G401.6 (cell line): ENCODE measurements at regions not wholly inside any gene's neighbourhood (a gene's known extent, or its start where the extent isn't known, plus 50 kb on each side); places are given as distances from the start of the nearest gene placed in this dataset.

Experiments
- FAIRE-seq: peaks from 2 replicates; lab custom pipeline; 2012; peaks lifted over from hg19 to GRCh38; lab: Jason Lieb, UNC

DNA sequence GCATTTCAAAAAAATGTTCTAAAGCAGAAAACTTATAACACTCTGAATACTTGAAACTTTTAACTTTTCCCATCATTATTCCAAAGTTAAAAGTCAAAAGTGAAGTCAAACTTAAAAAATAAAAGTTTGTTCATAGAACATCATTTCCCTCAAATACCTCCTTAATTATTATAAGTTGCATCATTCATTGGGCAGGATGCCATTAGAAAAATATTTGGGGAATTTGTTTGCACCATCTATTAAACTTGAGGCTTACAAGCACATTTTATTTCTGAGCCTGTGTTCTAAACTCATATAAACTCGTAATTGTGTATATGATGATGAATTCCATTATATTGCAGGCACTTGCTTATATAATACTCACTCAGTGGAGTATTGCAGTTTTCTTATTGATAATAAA lies 588.0 kb upstream of the NRXN1 start:
- no peak for FAIRE-seq

DNA sequence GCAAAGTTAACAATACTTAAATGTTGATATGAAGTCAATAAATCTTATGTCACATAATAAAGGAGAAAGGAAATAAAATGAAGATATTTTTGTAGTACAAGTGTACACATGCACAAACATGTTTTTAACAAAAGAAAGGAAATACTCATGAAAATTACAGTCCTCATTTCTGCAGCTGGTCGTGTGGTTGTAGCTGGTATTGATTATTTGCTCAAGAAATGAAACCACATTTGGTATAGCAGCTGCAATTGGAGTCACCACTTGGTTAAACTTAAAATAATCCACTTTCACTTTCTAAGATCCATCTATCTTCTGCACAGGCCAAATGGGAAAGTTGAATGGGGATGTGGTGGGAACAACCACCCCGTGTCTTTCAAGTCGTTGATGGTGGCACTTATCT lies 580.5 kb upstream of the NRXN1 start:
- no peak for FAIRE-seq

DNA sequence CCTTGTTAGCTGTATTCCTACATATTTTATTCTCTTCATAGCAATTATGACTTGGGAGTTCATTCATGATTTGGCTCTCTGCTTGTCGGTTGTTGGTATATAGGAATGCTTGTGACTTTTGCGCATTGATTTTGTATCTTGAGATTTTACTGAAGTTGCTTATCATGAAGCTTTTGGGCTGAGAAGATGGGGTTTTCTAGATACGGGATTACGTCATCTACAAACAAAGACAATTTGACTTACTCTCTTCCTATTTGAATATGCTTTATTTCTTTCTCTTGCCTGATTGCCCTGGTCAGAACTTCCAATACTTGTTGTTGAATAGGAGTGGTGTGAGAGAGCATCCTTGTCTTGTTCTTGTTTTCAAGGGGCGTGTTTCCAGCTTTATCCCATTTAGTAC lies 569.8 kb upstream of the NRXN1 start:
- no peak for FAIRE-seq

- no peak for FAIRE-seq
These were observed 565.2 kb upstream of the NRXN1 start for GRCh38 chr2:51597086-51597485.

DNA sequence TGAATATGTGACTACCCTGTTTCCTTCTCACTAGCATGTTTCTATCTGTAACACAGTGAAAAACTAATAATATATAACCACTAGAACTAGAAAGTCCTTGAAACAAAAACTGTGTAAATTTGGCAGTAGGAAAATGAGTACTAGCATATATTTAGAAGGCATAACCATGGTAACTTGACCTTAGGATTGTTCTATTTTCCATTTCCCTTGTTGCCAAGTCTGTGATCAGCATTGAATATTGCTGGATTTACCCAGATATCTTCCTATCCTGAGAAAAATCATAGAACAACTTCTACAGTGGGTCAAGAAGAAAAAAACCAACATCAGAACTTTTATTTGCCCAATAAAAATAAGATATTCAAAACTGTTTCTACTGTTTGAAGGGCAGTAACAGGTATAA lies 563.9 kb upstream of the NRXN1 start:
- no peak for FAIRE-seq

DNA sequence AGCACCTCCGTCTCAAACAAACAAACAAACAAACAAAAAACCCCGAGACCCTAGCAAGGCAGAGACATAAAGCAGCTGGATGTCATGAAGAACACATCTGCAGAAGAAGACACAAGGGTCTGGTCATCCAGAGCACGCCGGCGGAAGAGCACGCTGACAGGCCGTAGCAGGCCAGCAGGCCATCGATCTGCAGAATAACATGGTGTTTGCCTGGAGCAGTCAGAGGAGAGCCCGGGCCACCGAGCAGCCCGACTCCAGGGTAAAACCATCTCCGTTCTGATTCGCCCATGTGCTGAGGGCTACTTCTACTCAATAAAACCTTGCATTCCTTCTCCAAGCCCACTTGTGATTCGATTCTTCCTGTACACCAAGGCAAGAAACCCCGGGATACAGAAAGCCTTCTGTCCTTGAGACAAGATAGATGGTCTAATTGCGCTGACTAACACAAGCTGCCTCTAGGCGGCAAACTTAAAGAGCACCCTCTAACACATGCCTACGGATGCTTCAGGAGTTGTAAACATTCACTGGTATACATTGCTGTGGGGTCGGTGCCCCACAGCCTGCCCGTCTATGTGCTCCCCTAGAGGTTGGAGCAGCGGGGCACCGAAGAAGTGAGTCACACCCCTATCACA lies 549.8 kb upstream of the NRXN1 start:
- FAIRE-seq = no peak

GRCh38 chr2:51579412-51579811 lies 547.5 kb upstream of the NRXN1 start:
- FAIRE-seq = no peak

DNA sequence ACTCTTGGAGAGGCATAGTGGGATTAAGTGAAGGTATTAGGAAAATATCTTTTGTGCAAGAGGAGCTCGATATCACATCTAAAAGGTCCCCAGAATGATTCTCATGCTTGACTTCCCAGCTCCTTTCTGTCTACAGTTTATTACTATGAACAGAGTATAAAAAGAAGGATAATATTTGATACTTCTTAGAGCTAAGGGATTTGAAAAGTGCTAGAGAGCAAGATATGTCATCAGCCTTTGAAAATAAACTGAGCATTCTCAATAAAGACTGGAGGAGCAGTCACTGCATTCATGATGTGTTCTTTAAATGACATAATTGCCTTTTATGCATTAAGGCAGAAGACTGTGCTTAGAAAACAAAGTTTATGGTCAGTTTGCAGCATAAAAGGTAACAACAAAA lies 543.2 kb upstream of the NRXN1 start:
- no peak for FAIRE-seq

DNA sequence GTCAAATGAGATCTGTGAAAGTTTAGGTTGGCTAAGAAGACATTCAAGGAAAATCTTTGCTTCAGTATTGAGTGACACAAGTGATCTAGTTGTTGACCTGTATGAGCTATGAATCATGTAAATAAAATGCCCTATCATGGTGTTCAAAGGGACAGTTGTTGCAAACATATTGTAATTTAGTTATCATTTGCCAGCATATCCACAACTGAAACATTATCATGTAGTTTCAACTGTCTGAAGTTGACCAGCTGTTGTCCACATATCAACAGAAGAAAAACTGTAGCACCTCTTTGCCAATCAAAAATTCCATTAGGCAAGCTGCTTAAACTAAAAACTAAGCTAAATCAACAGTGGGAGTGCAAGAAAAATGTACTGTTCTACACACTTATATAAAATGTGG lies 527.1 kb upstream of the NRXN1 start:
- FAIRE-seq = no peak

DNA sequence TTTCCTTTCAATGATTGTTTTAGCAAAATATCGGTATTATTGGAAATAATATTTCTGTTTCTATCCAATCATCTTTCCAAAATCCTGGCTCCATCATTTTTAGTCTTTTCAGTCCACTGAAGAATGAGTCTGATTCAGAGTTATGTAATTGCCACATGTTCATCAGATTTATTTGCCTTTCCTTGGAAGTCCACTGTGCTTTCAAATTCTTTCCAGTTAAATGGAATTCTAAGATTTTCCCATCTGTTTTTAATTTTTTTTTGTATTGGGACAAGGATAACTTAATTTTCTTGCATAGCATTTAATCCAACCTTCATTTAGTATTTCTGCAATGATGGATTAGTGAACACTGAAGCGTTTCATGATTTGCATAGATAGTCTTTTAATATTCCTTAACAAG lies 521.5 kb upstream of the NRXN1 start:
- FAIRE-seq = no peak

GRCh38 chr2:51535763-51536162 lies 503.8 kb upstream of the NRXN1 start:
- no peak for FAIRE-seq

DNA sequence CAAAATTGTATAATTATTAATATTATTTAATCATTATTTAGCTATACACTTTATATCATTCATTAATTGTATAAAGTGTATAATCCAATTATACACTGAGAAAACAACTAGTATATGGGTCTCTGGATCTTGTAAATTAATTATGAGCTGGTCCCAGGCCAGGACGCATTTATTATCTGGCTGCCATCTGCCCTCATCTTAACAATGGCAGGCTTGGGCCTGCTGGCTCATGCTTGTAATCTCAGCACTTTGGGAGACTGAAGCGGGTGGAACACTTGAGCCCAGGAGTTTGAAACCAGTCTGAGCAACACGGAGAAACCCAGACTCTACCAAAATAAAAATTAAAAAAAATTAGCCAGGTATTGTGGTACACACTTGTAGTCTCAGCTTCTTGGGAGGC lies 502.2 kb upstream of the NRXN1 start:
- FAIRE-seq = no peak

GRCh38 chr2:51528156-51528555 lies 496.2 kb upstream of the NRXN1 start:
- no peak for FAIRE-seq

DNA sequence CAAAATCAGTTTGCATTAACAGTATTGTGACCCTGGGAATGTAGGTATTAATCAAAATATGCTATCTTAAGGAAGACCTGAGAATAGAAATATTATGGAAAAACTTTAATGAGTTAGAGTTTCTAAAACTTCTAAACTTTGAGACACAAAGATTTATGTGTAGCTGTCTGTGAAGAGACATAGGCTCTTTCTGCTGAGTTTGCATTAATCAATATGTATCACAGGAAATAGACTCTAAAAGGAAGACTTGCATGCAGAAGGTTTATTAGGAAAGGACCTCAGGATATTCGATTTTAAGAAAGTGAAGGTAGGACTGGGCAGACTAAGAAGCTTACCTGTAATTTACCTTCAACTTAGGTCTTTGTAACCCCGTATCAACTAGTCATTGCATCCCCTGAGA lies 494.8 kb upstream of the NRXN1 start:
- no peak for FAIRE-seq

DNA sequence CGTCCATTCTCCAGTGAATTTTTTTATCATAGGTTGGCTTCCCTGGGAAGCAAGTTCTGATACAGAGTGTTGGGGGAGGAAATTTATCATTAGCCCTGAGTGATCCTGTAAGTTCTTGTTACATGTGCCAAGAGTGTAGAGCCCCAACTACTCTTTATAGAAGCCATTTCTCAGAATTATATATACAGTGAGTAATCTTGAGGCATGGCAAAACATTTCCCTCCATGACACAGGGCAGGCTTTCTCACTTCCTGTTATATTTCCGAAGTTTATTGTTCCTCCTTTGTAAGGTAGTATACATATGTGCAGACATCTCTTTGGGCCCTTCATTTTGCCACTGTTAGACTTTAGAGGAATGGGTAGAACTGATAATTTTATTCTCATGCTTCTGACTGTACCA lies 484.7 kb upstream of the NRXN1 start:
- no peak for FAIRE-seq

DNA sequence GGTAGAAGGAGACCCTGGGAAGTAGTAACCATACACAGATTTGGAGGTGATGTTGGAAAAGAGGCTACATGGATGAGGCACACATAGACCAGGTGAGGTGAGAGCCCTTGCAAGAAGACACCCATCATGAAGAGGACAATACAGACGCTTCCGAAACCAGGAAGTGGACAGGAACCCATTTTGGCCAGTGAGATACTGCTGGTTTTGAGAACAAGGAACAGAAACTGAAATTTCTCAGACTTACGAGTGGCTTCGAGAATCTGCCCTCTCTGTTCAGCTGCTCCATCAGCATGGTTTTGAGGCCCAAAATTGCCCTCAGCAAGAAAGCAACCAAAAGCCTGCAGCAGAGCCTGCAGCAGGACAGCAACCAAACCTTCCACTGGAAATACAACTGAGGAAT lies 479.1 kb upstream of the NRXN1 start:
- FAIRE-seq = no peak

DNA sequence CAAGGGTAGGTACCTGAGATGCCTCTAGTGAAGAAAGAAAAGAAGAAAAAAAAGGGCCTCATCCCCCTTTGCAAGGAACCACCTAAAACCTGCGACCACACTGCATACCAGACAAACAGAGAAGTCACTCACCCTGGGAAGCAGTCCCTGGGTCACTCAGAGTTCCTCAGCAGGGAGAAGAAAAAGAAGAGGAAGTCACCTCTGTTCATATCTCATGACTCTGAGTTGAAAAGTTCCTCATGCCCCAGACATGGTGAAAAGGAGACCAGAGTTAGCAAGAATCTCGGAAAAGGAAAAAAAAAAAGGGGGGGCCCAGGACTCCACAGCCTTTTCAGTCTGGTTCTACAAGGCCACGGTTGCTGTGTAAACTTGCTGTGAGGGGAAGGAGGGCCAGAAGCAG lies 478.4 kb upstream of the NRXN1 start:
- FAIRE-seq = no peak

- FAIRE-seq = no peak
These were observed 473.6 kb upstream of the NRXN1 start for GRCh38 chr2:51505533-51505932.

GRCh38 chr2:51490576-51491234 lies 458.8 kb upstream of the NRXN1 start:
- FAIRE-seq = no peak

- no peak for FAIRE-seq
These were observed 452.7 kb upstream of the NRXN1 start for GRCh38 chr2:51484605-51485004.

- no peak for FAIRE-seq
These were observed 451.8 kb upstream of the NRXN1 start for GRCh38 chr2:51483720-51484119.

GRCh38 chr2:51472783-51473182 lies 440.9 kb upstream of the NRXN1 start:
- FAIRE-seq = no peak

DNA sequence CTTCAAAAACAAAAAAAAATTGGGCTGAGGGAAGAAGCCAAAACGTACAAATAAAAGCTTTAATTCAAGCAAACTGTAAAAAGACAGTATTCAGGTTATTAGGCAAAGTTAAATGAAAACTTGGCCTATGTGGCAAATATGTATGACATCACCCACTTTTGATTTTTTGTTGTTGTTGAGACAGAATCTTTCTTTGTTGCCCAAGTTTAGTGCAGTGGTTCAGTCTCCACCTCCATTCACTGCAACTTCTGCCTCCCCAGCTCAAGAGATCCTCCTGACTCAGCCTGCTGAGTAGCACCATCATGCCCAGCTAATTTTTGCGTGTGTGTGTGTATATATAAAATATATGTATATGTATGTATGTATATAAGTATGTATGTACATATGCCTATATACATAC lies 440.4 kb upstream of the NRXN1 start:
- FAIRE-seq = no peak

DNA sequence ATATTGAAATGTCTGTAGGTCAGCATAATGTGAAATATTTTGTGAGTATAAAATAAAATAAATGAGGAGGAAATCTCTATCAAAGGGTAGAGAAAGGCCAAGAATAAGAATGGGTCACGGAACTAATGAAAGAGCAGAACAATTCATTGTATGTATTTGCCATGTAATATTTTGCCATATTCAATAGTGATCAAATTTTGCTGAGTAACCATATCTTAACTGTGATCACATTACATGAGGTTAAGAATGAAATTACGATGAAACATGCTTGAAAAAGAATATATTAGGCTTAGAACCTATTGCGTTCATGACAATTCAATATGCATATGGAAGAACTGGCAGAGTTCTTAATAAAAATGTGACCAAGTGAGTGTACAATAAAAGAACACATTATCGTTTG lies 437.2 kb upstream of the NRXN1 start:
- FAIRE-seq = no peak

DNA sequence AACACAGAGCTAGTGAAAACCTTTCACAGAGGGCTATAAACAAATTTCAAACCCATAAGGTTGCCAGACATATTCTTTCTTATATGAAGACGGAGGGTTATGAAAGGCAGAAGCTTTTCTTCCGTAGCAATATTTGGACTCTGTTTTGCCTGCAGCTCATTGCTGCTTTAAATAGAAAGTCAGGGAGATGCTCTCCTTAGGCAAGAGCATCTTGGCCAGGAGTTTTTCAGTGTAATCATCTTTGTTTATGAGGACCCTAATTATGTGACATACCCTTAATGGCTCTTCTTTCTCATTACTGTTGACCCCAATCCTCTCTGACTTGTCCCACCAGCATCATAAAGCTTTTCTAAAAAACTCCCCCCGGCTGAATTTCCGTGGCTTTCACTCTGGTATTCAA lies 433.4 kb upstream of the NRXN1 start:
- FAIRE-seq = no peak
